ENCODE measurements at regions not wholly inside any gene's neighbourhood (a gene's known extent, or its start where the extent isn't known, plus 50 kb on each side); places are given as distances from the start of the nearest gene placed in this dataset.

DNA sequence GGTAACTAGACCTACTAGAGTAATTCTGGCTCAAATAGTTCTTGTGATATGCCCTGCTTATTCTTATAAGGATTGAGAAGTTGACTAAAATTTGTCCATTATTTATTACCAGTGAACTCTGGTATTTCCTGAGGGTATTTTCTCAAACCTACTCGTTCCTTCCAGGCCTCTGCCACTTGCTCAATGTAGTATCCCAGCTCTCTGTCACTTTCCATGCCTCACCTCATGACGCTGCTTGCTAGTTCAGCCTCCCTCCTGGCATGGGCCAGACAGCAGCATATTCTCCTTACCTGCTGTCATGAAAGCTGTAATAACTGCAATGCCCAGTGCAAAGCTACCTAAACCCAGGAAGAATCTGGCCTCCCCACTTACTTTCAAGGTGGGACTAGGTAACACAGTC is 602.9 kb upstream of the ADAMTS5 start:
- H3K9ac ChIP-seq (ENCODE audit: low read length) = no peak overlapping the region
- no peaks in the 10 kb centered on the region for H4K20me1 ChIP-seq (ENCODE audit: low read depth, low read length)
- H2AFZ ChIP-seq (ENCODE audit: low read depth, low read length, severe bottlenecking) = no peak overlapping the region

DNA sequence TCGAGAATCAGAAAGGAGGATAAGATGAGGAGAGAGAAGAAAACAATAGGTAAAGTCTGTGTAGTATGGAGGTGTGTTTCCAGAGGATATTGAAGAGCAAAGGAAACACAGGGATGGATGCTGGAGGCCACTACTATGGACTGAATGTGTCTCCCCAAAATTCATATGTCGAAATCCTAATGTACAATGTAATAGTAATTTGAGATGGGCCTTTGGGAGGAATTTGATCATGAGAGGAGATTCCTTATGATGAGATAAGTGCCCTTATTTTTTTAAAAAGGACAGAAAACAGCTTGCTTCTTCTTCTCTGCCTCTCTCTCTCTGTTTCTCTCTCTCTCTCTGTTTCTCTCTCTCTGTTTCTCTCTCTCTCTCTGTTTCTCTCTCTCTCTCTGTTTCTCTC is 602.2 kb upstream of the ADAMTS5 start:
- no peak overlapping the region for H3K4me3 ChIP-seq (ENCODE audit: insufficient read depth, low read length, poor library complexity, severe bottlenecking)
- no peaks in the 10 kb centered on the region for H3F3A ChIP-seq (ENCODE audit: insufficient read depth)
- no peaks in the 10 kb centered on the region for H3K9me2 ChIP-seq (replicated peaks; ENCODE audit: insufficient read depth, low read length)
- H2AFZ ChIP-seq (ENCODE audit: low read depth, low read length, severe bottlenecking) = no peak overlapping the region
- no peaks in the 10 kb centered on the region for H3K27me3 ChIP-seq (ENCODE audit: low read length)
- H3K79me2 ChIP-seq (ENCODE audit: insufficient read depth, low read length) = no peaks in the 10 kb centered on the region
- no peaks in the 10 kb centered on the region for H3K9me3 ChIP-seq (ENCODE audit: insufficient read depth, low read length)
- H3K9ac ChIP-seq (ENCODE audit: low read length) = no peak overlapping the region
- no peak overlapping the region for H3K4me2 ChIP-seq (ENCODE audit: low read depth, low read length, poor library complexity, severe bottlenecking)
- H4K20me1 ChIP-seq (ENCODE audit: low read depth, low read length) = no peaks in the 10 kb centered on the region
- no peak for TF ChIP-seq EZH2phosphoT487 (conservative IDR thresholded peaks at IDR 0.05; ENCODE audit: low read length)
- TF ChIP-seq, protein P1, sequence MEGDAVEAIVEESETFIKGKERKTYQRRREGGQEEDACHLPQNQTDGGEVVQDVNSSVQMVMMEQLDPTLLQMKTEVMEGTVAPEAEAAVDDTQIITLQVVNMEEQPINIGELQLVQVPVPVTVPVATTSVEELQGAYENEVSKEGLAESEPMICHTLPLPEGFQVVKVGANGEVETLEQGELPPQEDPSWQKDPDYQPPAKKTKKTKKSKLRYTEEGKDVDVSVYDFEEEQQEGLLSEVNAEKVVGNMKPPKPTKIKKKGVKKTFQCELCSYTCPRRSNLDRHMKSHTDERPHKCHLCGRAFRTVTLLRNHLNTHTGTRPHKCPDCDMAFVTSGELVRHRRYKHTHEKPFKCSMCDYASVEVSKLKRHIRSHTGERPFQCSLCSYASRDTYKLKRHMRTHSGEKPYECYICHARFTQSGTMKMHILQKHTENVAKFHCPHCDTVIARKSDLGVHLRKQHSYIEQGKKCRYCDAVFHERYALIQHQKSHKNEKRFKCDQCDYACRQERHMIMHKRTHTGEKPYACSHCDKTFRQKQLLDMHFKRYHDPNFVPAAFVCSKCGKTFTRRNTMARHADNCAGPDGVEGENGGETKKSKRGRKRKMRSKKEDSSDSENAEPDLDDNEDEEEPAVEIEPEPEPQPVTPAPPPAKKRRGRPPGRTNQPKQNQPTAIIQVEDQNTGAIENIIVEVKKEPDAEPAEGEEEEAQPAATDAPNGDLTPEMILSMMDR (IDR thresholded peaks at IDR 0.05; ENCODE audit: insufficient read depth, low read length, poor library complexity, severe bottlenecking) = no peak
- no peak overlapping the region for H3K27ac ChIP-seq (ENCODE audit: low read depth, low read length)
- H3K36me3 ChIP-seq (ENCODE audit: low read length) = no peaks in the 10 kb centered on the region

More for the DNA sequence above, 602.9 kb upstream of the ADAMTS5 start:
- H3K36me3 ChIP-seq (ENCODE audit: low read length) = no peaks in the 10 kb centered on the region
- H3K79me2 ChIP-seq (ENCODE audit: insufficient read depth, low read length) = no peaks in the 10 kb centered on the region
- no peak for TF ChIP-seq EZH2phosphoT487 (conservative IDR thresholded peaks at IDR 0.05; ENCODE audit: low read length)
- TF ChIP-seq, protein P1 (IDR thresholded peaks at IDR 0.05; ENCODE audit: insufficient read depth, low read length, poor library complexity, severe bottlenecking) = no peak
- H3K4me2 ChIP-seq (ENCODE audit: low read depth, low read length, poor library complexity, severe bottlenecking) = no peak overlapping the region
- no peaks in the 10 kb centered on the region for H3K9me3 ChIP-seq (ENCODE audit: insufficient read depth, low read length)
- H3F3A ChIP-seq (ENCODE audit: insufficient read depth) = no peaks in the 10 kb centered on the region
- no peak overlapping the region for H3K4me3 ChIP-seq (ENCODE audit: insufficient read depth, low read length, poor library complexity, severe bottlenecking)
- H3K27ac ChIP-seq (ENCODE audit: low read depth, low read length) = no peak overlapping the region
- no peaks in the 10 kb centered on the region for H3K27me3 ChIP-seq (ENCODE audit: low read length)
- no peaks in the 10 kb centered on the region for H3K9me2 ChIP-seq (replicated peaks; ENCODE audit: insufficient read depth, low read length)

DNA sequence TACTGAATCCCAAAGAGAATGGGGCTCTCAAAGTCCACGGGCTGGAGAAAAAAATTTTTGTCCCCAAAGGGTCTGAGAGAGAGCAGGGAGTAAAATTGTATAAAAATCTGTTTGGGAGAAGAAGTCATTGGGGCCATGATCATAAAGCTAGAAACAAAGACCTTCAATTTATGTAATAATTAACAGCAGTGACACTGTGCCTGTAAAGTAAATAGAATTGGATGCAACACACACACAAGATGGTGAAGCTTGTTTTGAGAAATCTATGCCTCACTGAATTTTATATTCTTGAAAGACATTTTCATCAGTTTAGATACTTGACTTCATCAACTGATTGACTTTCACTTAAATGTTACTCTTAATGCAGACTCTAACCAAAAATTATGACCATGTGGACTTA is 600.5 kb upstream of the ADAMTS5 start:
- Histone ChIP-seq H3K9me3 (ENCODE audit: insufficient read depth, low read length) (no peaks in the 10 kb centered on the region), H3K36me3 (ENCODE audit: low read length) (no peaks in the 10 kb centered on the region), H3K27ac (ENCODE audit: low read depth, low read length) (no peak overlapping the region), H3K4me2 (ENCODE audit: low read depth, low read length, poor library complexity, severe bottlenecking) (no peak overlapping the region), H3K27me3 (ENCODE audit: low read length) (no peaks in the 10 kb centered on the region), H4K20me1 (ENCODE audit: low read depth, low read length) (no peaks in the 10 kb centered on the region), H3F3A (ENCODE audit: insufficient read depth) (no peaks in the 10 kb centered on the region), H3K4me3 (ENCODE audit: insufficient read depth, low read length, poor library complexity, severe bottlenecking) (no peak overlapping the region), H3K79me2 (ENCODE audit: insufficient read depth, low read length) (no peaks in the 10 kb centered on the region), H3K9ac (ENCODE audit: low read length) (no peak overlapping the region), H3K9me2 (replicated peaks; ENCODE audit: insufficient read depth, low read length) (no peaks in the 10 kb centered on the region), H2AFZ (ENCODE audit: low read depth, low read length, severe bottlenecking) (no peak overlapping the region)
- no peak for TF ChIP-seq EZH2phosphoT487 (conservative IDR thresholded peaks at IDR 0.05; ENCODE audit: low read length)
- TF ChIP-seq, protein P1 (IDR thresholded peaks at IDR 0.05; ENCODE audit: insufficient read depth, low read length, poor library complexity, severe bottlenecking) = no peak
